Right cardiac atrium (tissue), 5 donors: ENCODE measurements at regions not wholly inside any gene's neighbourhood (a gene's known extent, or its start where the extent isn't known, plus 50 kb on each side); places are given as distances from the start of the nearest gene placed in this dataset.

Experiments used
- ATAC-seq, 2 donors: fragments of 200-7000 bp; cut with Tn5 transposase; one replicate each; pipeline versions ENCODE4 v1.8.0 to v1.9.1; 2020; ENCODE audit warnings: moderate library complexity in 2 of 2, mild to moderate bottlenecking in 1 of 2
- DNase-seq, 3 donors: peaks; one replicate each; pipeline ENCODE4 v3.0.0-alpha.2; 2020
- H3K27ac ChIP-seq: one replicate; pipeline ENCODE4 v1.5.1; 2013; ENCODE audit warnings: mild to moderate bottlenecking, low read length, control low read depth, moderate library complexity
- H3K27me3 ChIP-seq: one replicate; pipeline ENCODE4 v1.6.1; 2013; ENCODE audit not compliant: control insufficient read depth, insufficient read depth
- H3K4me1 ChIP-seq: one replicate; pipeline ENCODE4 v1.6.1; 2013; ENCODE audit warnings: low read length; ENCODE audit not compliant: control insufficient read depth, insufficient read depth
- H3K4me3 ChIP-seq: one replicate; pipeline ENCODE4 v1.5.1; 2013; ENCODE audit warnings: low read length, control low read depth
- H3K9me3 ChIP-seq: one replicate; pipeline ENCODE4 v1.6.1; 2013; ENCODE audit warnings: low read length; ENCODE audit not compliant: control insufficient read depth
- WGBS: extraction: QIAGEN DNeasy Blood & Tissue Kit; methylation state at CpG from one replicate; pipeline ENCODE4 v1.1.7; 2013; 5-methylcytosine and 5-hydroxymethylcytosine counted together
- intact Hi-C, 4 donors: fragments of 100-400 bp; cut with DNase I; formaldehyde crosslinking; loops; one replicate each; pipeline versions ENCODE4 v1.11.0 to v1.14.0; 2022 to 2023
- donor health status: healthy with polysubstance abuse.
- donor health status: DM: no; HTN: yes; CAD: no.
- donor health status: DM: no; HTN: no; CAD: no.
- donor health status: DM: no; HTN: yes; CAD: no; lungs with severe emphysema.
- donor health status: DM: yes; HTN: yes; CAD: no.

- no peak for ATAC-seq
- DNase-seq, result no peak
- Histone ChIP-seq H3K4me1 (no peaks in the 10 kb centered on the region), H3K27ac (no peak overlapping the region), H3K9me3 (no peaks in the 10 kb centered on the region), H3K27me3 (no peaks in the 10 kb centered on the region), H3K4me3 (no peak overlapping the region)
- intact Hi-C loops, result no loop called here
- WGBS, result 93% methylated on average over 1 of the region's 1 CpG
Observed at GRCh38 chr1:103160281-103160680, 52.0 kb upstream of the COL11A1 start.
